SU-DHL-6 (cell line): ENCODE measurements at regions not wholly inside any gene's neighbourhood (a gene's known extent, or its start where the extent isn't known, plus 50 kb on each side); places are given as distances from the start of the nearest gene placed in this dataset.

Source experiments
- CTCF ChIP-seq: fragments of 200-600 bp; sonication (generic); IDR thresholded peaks from one replicate; pipeline ENCODE4 v1.5.1; 2017; ENCODE audit warnings: antibody characterized with exemption, mild to moderate bottlenecking, low read length, moderate library complexity; ENCODE audit not compliant: insufficient read depth, poor library complexity, severe bottlenecking
- EZH2phosphoT487 ChIP-seq: fragments of 200-600 bp; sonication (generic), shearing (Covaris generic); conservative IDR thresholded peaks from 2 replicates; pipeline ENCODE4 v1.6.1; 2018; ENCODE audit warnings: mild to moderate bottlenecking, antibody characterized with exemption, low read length, moderate library complexity, mixed read lengths

GRCh38 chr4:55296096-55296495, 49.9 kb upstream of the SRD5A3 start:
- TF ChIP-seq CTCF (no peak), EZH2phosphoT487 (no peak)
